Neural crest cell (in vitro differentiated cells): ENCODE measurements at regions not wholly inside any gene's neighbourhood (a gene's known extent, or its start where the extent isn't known, plus 50 kb on each side); places are given as distances from the start of the nearest gene placed in this dataset.
"Not testable (repeated sequence)": the region's sequence is repeated elsewhere in the genome, so short reads cannot be mapped to it uniquely, and the experiment has no call there.

ENCODE experiments used
- DNase-seq: peaks from one replicate; pipeline ENCODE4 v3.0.0; 2021; ENCODE audit warnings: low read depth, mixed read lengths, low spot score
- H3K27ac Mint-ChIP-seq: one replicate; pipeline ENCODE4 v1.8.0; 2021; ENCODE audit warnings: mild to moderate bottlenecking, mixed read lengths; ENCODE audit not compliant: unreplicated experiment
- H3K27me3 Mint-ChIP-seq: 2 replicates; pipeline ENCODE4 v1.8.0; 2021; ENCODE audit warnings: low read depth, mild to moderate bottlenecking, mixed read lengths
- H3K36me3 Mint-ChIP-seq: 2 replicates; pipeline ENCODE4 v1.8.0; 2021; ENCODE audit warnings: low read depth, mild to moderate bottlenecking, mixed read lengths
- H3K4me1 Mint-ChIP-seq: 2 replicates; pipeline ENCODE4 v1.8.0; 2021; ENCODE audit warnings: mixed read lengths
- H3K4me3 Mint-ChIP-seq: one replicate; pipeline ENCODE4 v1.8.0; 2021; ENCODE audit warnings: mild to moderate bottlenecking, mixed read lengths
- H3K9me3 Mint-ChIP-seq: 2 replicates; pipeline ENCODE4 v1.8.0; 2021; ENCODE audit warnings: mixed read lengths
- TF ChIP-seq, protein P1 (sequence below): fragments of 200-600 bp; sonication (generic); conservative IDR thresholded peaks from 2 replicates; pipeline ENCODE4 v1.5.0; 2021; ENCODE audit warnings: antibody characterized with exemption, mild to moderate bottlenecking

DNA sequence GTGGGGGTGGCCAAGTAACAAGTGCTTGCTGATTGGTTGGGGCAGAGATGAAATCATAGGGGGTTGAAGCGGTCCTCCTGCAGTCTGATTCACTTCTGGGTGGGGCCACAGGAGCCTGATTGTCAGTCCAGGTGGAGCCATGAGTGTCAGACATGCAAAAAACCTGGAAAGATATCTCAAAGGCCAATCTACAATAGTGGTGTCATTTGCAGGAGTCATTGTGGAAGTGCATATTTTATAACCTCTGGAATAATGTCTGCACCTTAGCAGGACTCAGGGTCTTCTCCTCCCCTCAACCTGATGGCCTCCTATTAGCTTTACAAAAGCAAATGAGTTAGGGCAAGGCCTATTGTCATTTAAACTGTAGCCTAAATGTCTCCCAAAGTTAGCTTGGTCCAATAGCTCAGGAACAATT lies 241.4 kb downstream of the NUAK1 start:
- Mint-ChIP-seq H3K4me1 (peaks cover 7% of the 10 kb centered on the region), H3K4me3 (no peak overlapping the region), H3K36me3 (peaks cover 3% of the 10 kb centered on the region), H3K27ac (no peak overlapping the region), H3K27me3 (no peaks in the 10 kb centered on the region), H3K9me3 (peaks cover 6% of the 10 kb centered on the region)
- DNase-seq, result no peak
- TF ChIP-seq, protein P1, sequence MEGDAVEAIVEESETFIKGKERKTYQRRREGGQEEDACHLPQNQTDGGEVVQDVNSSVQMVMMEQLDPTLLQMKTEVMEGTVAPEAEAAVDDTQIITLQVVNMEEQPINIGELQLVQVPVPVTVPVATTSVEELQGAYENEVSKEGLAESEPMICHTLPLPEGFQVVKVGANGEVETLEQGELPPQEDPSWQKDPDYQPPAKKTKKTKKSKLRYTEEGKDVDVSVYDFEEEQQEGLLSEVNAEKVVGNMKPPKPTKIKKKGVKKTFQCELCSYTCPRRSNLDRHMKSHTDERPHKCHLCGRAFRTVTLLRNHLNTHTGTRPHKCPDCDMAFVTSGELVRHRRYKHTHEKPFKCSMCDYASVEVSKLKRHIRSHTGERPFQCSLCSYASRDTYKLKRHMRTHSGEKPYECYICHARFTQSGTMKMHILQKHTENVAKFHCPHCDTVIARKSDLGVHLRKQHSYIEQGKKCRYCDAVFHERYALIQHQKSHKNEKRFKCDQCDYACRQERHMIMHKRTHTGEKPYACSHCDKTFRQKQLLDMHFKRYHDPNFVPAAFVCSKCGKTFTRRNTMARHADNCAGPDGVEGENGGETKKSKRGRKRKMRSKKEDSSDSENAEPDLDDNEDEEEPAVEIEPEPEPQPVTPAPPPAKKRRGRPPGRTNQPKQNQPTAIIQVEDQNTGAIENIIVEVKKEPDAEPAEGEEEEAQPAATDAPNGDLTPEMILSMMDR, result no peak

DNA sequence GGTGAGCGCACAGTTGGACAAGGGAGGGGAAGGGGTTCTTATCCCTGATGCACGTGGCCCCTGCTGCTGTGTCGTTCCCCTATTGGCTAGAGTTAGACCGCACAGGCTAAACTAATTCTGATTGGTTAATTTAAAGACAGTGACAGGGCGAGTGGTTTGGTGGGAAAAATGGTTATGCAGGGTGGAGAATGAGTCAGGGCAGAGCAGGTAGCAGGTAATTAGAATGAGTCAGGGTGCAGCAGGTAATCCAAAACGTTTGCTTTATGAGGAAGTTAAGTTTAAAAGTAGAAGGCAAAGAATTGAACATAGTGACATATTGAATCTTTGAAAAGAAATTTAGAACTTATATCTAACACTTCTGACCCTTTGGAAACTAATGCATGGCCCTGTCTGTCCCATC lies 240.5 kb downstream of the NUAK1 start:
- H3K27me3 Mint-ChIP-seq, DNase-seq, H3K4me3 Mint-ChIP-seq, H3K9me3 Mint-ChIP-seq, H3K36me3 Mint-ChIP-seq, H3K4me1 Mint-ChIP-seq: not testable (repeated sequence)
- H3K27ac Mint-ChIP-seq, result peak overlapping the region; percentile 78

DNA sequence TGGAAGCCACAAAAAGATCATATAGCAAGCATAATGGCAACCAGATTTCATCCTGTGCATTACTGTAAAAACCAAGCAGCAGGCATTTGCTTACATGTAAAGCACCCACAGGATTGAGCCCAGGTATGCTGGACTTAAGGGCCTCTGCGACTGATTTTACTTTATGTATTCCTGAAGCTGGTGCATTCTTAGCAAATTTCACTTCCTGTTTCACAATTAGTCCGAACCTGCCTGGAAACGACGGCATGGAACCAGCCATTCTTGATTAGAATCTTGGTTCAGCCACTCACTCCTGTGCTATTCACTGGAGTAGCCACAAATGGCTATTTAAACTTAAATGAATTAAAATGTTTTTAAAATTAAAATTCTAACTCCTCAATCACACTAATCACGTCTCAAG lies 239.2 kb downstream of the NUAK1 start:
- H3K27ac Mint-ChIP-seq, result no peak overlapping the region
- peaks cover 7% of the 10 kb centered on the region for H3K4me1 Mint-ChIP-seq

DNA sequence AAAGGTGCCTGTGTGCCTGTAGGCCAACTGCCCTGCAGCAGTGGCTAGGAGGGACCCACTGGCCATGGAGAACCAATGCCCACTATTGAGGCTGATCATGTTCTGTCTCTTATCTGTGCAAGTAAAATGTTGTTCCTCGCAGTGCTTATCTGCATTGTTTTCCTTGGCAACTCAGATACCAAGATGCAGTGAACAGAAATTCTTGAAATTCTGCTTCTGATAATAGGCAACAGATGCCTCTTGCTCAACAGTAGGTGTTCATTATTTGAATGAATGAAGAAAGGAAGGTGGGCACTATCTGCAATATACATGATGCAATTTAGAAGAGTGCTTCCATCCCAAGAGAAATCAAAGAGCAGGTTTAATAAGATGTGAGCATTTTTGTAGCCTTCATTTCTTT lies 232.2 kb downstream of the NUAK1 start:
- Mint-ChIP-seq H3K27ac (no peak overlapping the region), H3K36me3 (peaks cover 3% of the 10 kb centered on the region), H3K4me1 (no peaks in the 10 kb centered on the region), H3K27me3 (no peaks in the 10 kb centered on the region), H3K4me3 (no peak overlapping the region), H3K9me3 (peaks cover 4% of the 10 kb centered on the region)
- TF ChIP-seq, protein P1, result no peak
- DNase-seq, result no peak

More for the DNA sequence above, 239.2 kb downstream of the NUAK1 start:
- peaks cover 3% of the 10 kb centered on the region for H3K36me3 Mint-ChIP-seq
- no peaks in the 10 kb centered on the region for H3K27me3 Mint-ChIP-seq
- no peak for DNase-seq
- TF ChIP-seq, protein P1, result no peak
- H3K4me3 Mint-ChIP-seq, result no peak overlapping the region
- H3K9me3 Mint-ChIP-seq, result peaks cover 6% of the 10 kb centered on the region

DNA sequence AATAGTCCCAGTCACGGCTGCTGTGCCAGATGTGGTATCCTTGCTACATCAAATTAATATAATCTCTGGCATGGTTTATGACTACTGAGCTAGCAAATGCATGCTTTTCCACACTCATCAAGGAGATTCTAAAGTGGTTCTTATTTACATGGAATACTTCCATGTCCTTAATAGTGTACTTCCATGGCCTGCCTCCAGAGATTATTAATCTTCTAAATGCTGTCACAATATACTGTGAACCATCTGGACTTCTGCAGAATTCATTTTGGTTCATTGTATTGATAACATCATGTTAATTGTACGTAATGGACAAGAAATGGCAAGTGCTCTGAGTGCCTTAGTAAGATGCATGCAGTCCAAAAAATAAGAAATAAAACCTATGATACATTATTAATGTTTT lies 230.8 kb downstream of the NUAK1 start:
- peaks cover 5% of the 10 kb centered on the region for H3K36me3 Mint-ChIP-seq
- H3K9me3 Mint-ChIP-seq, result peaks cover 4% of the 10 kb centered on the region
- H3K4me1 Mint-ChIP-seq, result peaks cover 3% of the 10 kb centered on the region
- H3K4me3 Mint-ChIP-seq, result no peak overlapping the region
- no peak for DNase-seq
- TF ChIP-seq, protein P1, result no peak
- H3K27me3 Mint-ChIP-seq, result no peaks in the 10 kb centered on the region
- H3K27ac Mint-ChIP-seq, result no peak overlapping the region

DNA sequence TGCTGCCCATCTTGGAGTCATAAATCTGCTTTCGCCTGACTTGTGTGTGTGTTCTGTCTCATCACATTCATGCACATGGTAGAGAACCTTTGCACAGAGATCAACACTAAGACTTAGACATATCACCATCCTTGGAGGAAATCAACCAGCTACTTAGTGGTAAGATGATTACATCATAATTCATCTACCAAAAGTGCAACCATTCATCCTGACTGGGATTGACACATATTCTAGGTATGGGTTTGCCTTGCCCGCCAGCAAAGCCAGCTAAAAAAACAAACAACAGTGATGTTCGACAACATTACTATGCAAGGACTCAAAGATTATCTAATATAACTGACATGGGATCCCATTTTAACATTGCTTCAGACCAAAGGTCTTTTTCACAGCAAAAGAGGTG lies 228.7 kb downstream of the NUAK1 start:
- no peak overlapping the region for H3K4me3 Mint-ChIP-seq
- H3K9me3 Mint-ChIP-seq, result peaks cover 16% of the 10 kb centered on the region
- TF ChIP-seq, protein P1, result no peak
- peaks cover 7% of the 10 kb centered on the region for H3K4me1 Mint-ChIP-seq
- H3K36me3 Mint-ChIP-seq, result peaks cover 6% of the 10 kb centered on the region
- no peak for DNase-seq
- no peak overlapping the region for H3K27ac Mint-ChIP-seq
- no peaks in the 10 kb centered on the region for H3K27me3 Mint-ChIP-seq
